ENCODE measurements at regions not wholly inside any gene's neighbourhood (a gene's known extent, or its start where the extent isn't known, plus 50 kb on each side); places are given as distances from the start of the nearest gene placed in this dataset.
A peak's percentile ranks its signal among the peaks of the same experiment; 100 is the strongest.

GRCh38 chr1:198032668-198033067 is 115.5 kb downstream of the LHX9 start:
- no peak for DNase-seq (ENCODE audit: low read depth)

GRCh38 chr1:198040880-198041279 is 115.9 kb upstream of the NEK7 start:
- DNase-seq (ENCODE audit: low read depth) = no peak

- DNase-seq (ENCODE audit: low read depth) = no peak
Observed at GRCh38 chr1:198042168-198042567, 114.6 kb upstream of the NEK7 start.

- no peak for DNase-seq (ENCODE audit: low read depth)
Observed at GRCh38 chr1:198047913-198048312, 108.9 kb upstream of the NEK7 start.

- no peak for DNase-seq (ENCODE audit: low read depth)
Observed at GRCh38 chr1:198054510-198054909, 102.3 kb upstream of the NEK7 start.

GRCh38 chr1:198056255-198056654 is 100.5 kb upstream of the NEK7 start:
- peak; percentile 5 for DNase-seq (ENCODE audit: low read depth)

- no peak for DNase-seq (ENCODE audit: low read depth)
Observed at GRCh38 chr1:198064181-198064580, 92.6 kb upstream of the NEK7 start.

GRCh38 chr1:198068285-198068684 is 88.5 kb upstream of the NEK7 start:
- no peak for DNase-seq (ENCODE audit: low read depth)

- DNase-seq (ENCODE audit: low read depth) = no peak
Observed at GRCh38 chr1:198072177-198072576, 84.6 kb upstream of the NEK7 start.

- DNase-seq (ENCODE audit: low read depth) = no peak
Observed at GRCh38 chr1:198075296-198075695, 81.5 kb upstream of the NEK7 start.

- DNase-seq (ENCODE audit: low read depth) = no peak
Observed at GRCh38 chr1:198079432-198079951, 77.3 kb upstream of the NEK7 start.

GRCh38 chr1:198082576-198082975 is 74.2 kb upstream of the NEK7 start:
- no peak for DNase-seq (ENCODE audit: low read depth)

- no peak for DNase-seq (ENCODE audit: low read depth)
Observed at GRCh38 chr1:198083549-198083948, 73.2 kb upstream of the NEK7 start.

- no peak for DNase-seq (ENCODE audit: low read depth)
Observed at GRCh38 chr1:198084241-198084908, 72.4 kb upstream of the NEK7 start.

GRCh38 chr1:198086051-198086745 is 70.6 kb upstream of the NEK7 start:
- DNase-seq (ENCODE audit: low read depth) = no peak

- no peak for DNase-seq (ENCODE audit: low read depth)
Observed at GRCh38 chr1:198087831-198088230, 69.0 kb upstream of the NEK7 start.

GRCh38 chr1:198088360-198089071 is 68.3 kb upstream of the NEK7 start:
- DNase-seq (ENCODE audit: low read depth) = peak; percentile 3

GRCh38 chr1:198096390-198096789 is 60.4 kb upstream of the NEK7 start:
- no peak for DNase-seq (ENCODE audit: low read depth)

GRCh38 chr1:198099755-198100154 is 57.0 kb upstream of the NEK7 start:
- no peak for DNase-seq (ENCODE audit: low read depth)

- DNase-seq (ENCODE audit: low read depth) = no peak
Observed at GRCh38 chr1:198101716-198102453, 54.9 kb upstream of the NEK7 start.

- no peak for DNase-seq (ENCODE audit: low read depth)
Observed at GRCh38 chr1:198102454-198102827, 54.4 kb upstream of the NEK7 start.

- DNase-seq (ENCODE audit: low read depth) = no peak
Observed at GRCh38 chr1:198105185-198105584, 51.6 kb upstream of the NEK7 start.

All from HT1080 (cell line).